Transverse colon (tissue), 4 donors: ENCODE measurements at regions not wholly inside any gene's neighbourhood (a gene's known extent, or its start where the extent isn't known, plus 50 kb on each side); places are given as distances from the start of the nearest gene placed in this dataset.

Source experiments
- DNase-seq: peaks from one replicate; pipeline ENCODE4 v3.0.0-alpha.2; 2019
- H3K27ac ChIP-seq, 4 donors: fragments of 200-600 bp; sonication (generic); 2 replicates each; pipeline ENCODE4 v1.5.1; 2016 to 2018; ENCODE audit warnings: inconsistent platforms in 4 of 4
- H3K27me3 ChIP-seq: fragments of 200-600 bp; sonication (generic); 2 replicates; pipeline ENCODE4 v1.5.1; 2017; ENCODE audit warnings: inconsistent platforms
- H3K36me3 ChIP-seq, 4 donors: fragments of 200-600 bp; sonication (generic); 2 replicates each; pipeline ENCODE4 v1.5.1; 2017 to 2019; ENCODE audit warnings: inconsistent platforms in 4 of 4
- H3K4me1 ChIP-seq, 4 donors: fragments of 200-600 bp; sonication (generic); 2 replicates each; pipeline ENCODE4 v1.5.1; 2017 to 2020; ENCODE audit warnings: inconsistent platforms in 4 of 4
- H3K4me3 ChIP-seq, 4 donors: fragments of 200-600 bp; sonication (generic); 1 replicate in 1 of 4; 2 replicates in 3 of 4; pipeline versions ENCODE4 v1.5.1 to v1.6.1; 2017 to 2019; ENCODE audit warnings: inconsistent platforms in 4 of 4
- H3K9me3 ChIP-seq, 2 donors: fragments of 200-600 bp; sonication (generic); 2 replicates each; pipeline ENCODE4 v1.5.1; 2017 to 2019; ENCODE audit warnings: inconsistent platforms in 2 of 2
- CTCF ChIP-seq, 5 experiments: fragments of 200-600 bp in 3 of 5; fragments of 450-650 bp in 2 of 5; sonication (generic) in 3 of 5; IDR thresholded peaks; 1 replicate in 2 of 5; 2 replicates in 3 of 5; pipeline ENCODE4 v1.5.1; 2016 to 2017; ENCODE audit warnings: antibody characterized with exemption in 5 of 5, inconsistent platforms in 3 of 5, mild to moderate bottlenecking in 2 of 5, moderate library complexity in 1 of 5
- EP300 ChIP-seq: sonication (generic); formaldehyde crosslinking; IDR thresholded peaks from one replicate; pipeline ENCODE4 v1.6.1; 2017; ENCODE audit warnings: antibody characterized with exemption, low read depth
- POLR2A ChIP-seq: fragments of 450-650 bp; IDR thresholded peaks from one replicate; pipeline ENCODE4 v1.6.1; 2016; ENCODE audit warnings: antibody characterized with exemption, mild to moderate bottlenecking, moderate library complexity
- POLR2AphosphoS5 ChIP-seq, 3 donors: sonication (generic); formaldehyde crosslinking; IDR thresholded peaks; one replicate each; pipeline ENCODE4 v1.6.1; 2016; ENCODE audit warnings: antibody characterized with exemption in 3 of 3
- WGBS, 2 donors: methylation state at CpG; one replicate each; pipeline ENCODE4 v1.1.5; 2018; ENCODE audit warnings: low coverage in 1 of 2; 5-methylcytosine and 5-hydroxymethylcytosine counted together
- in situ Hi-C, 4 donors: fragments of 200-750 bp; cut with MboI; loops; one replicate each; pipeline versions ENCODE4 v1.15.0 to v1.15.1; 2017; ENCODE audit warnings: low sequenced_read_pairs in 3 of 4, low pct_ligation_motif_present in 1 of 4, low pct_unique_long_range_greater_than_20kb in 1 of 4
- intact Hi-C: fragments of 100-400 bp; cut with DNase I; formaldehyde crosslinking; loops from one replicate; pipeline ENCODE4 v1.15.1; 2023; ENCODE audit warnings: low total_unique reads

GRCh38 chr2:11983870-11984269 is 237.4 kb downstream of the LPIN1 start:
- no peaks in the 10 kb centered on the region for H3K9me3 ChIP-seq
- TF ChIP-seq POLR2A (no peak), EP300 (no peak)
- in situ Hi-C loops: no loop called here
- intact Hi-C loops: no loop called here
- H3K4me3 ChIP-seq: no peak overlapping the region
- WGBS, 2 donors: 86 to 90% methylated on average over 3 to 9 of the region's 9 CpGs
- no peak overlapping the region for H3K27ac ChIP-seq
- H3K27me3 ChIP-seq: no peaks in the 10 kb centered on the region
- H3K4me1 ChIP-seq: no peaks in the 10 kb centered on the region
- DNase-seq: no peak
- H3K36me3 ChIP-seq: no peaks in the 10 kb centered on the region

- no peak overlapping the region for H3K27ac ChIP-seq
- H3K27me3 ChIP-seq: no peaks in the 10 kb centered on the region
- WGBS, 2 donors: 77 to 81% methylated on average over 5 to 18 of the region's 18 CpGs
- H3K4me1 ChIP-seq: no peaks in the 10 kb centered on the region
- no peak for TF ChIP-seq CTCF (IDR thresholded peaks at IDR 0.05)
- no peak for TF ChIP-seq EP300
- no peak overlapping the region for H3K4me3 ChIP-seq
- in situ Hi-C loops (no loop called here), intact Hi-C loops (no loop called here)
- DNase-seq: no peak
- H3K36me3 ChIP-seq: no peaks in the 10 kb centered on the region
- no peaks in the 10 kb centered on the region for H3K9me3 ChIP-seq
These were observed 238.1 kb downstream of the LPIN1 start for GRCh38 chr2:11984316-11985158.

GRCh38 chr2:11985817-11986566 is 239.6 kb downstream of the LPIN1 start:
- Histone ChIP-seq H3K4me1 (no peaks in the 10 kb centered on the region), H3K9me3 (no peaks in the 10 kb centered on the region), H3K27me3 (no peaks in the 10 kb centered on the region), H3K27ac (no peak overlapping the region), H3K4me3 (no peak overlapping the region), H3K36me3 (no peaks in the 10 kb centered on the region)
- DNase-seq: no peak
- TF ChIP-seq POLR2AphosphoS5 (IDR thresholded peaks at IDR 0.05) (no peak), EP300 (no peak), CTCF (IDR thresholded peaks at IDR 0.05) (no peak), POLR2A (no peak)
- intact Hi-C loops (no loop called here), in situ Hi-C loops (no loop called here)
- 66 to 78% methylated on average over 2 to 4 of the region's 4 CpGs for WGBS, 2 donors

- Histone ChIP-seq H3K27ac (no peak overlapping the region), H3K9me3 (no peaks in the 10 kb centered on the region), H3K4me1 (no peaks in the 10 kb centered on the region), H3K36me3 (no peaks in the 10 kb centered on the region), H3K27me3 (no peaks in the 10 kb centered on the region), H3K4me3 (no peak overlapping the region)
- TF ChIP-seq EP300 (no peak), CTCF (IDR thresholded peaks at IDR 0.05) (no peak), POLR2AphosphoS5 (IDR thresholded peaks at IDR 0.05) (no peak)
- no peak for DNase-seq
- in situ Hi-C loops: no loop called here
- WGBS, 2 donors: 80 to 89% methylated on average over 3 of the region's 3 CpGs
- intact Hi-C loops: no loop called here
These were observed 240.7 kb downstream of the LPIN1 start for GRCh38 chr2:11987151-11987550.
